Tibial nerve (tissue), 4 donors: ENCODE measurements at regions not wholly inside any gene's neighbourhood (a gene's known extent, or its start where the extent isn't known, plus 50 kb on each side); places are given as distances from the start of the nearest gene placed in this dataset.

Experiments
- EP300 ChIP-seq, 2 donors: sonication (generic); formaldehyde crosslinking; IDR thresholded peaks; one replicate each; pipeline ENCODE4 v1.6.1; 2017; ENCODE audit warnings: antibody characterized with exemption in 2 of 2, mild to moderate bottlenecking in 1 of 2
- POLR2A ChIP-seq, 2 donors: fragments of 450-650 bp; IDR thresholded peaks; one replicate each; pipeline ENCODE4 v1.6.1; 2017; ENCODE audit warnings: antibody characterized with exemption in 2 of 2, mild to moderate bottlenecking in 2 of 2, moderate library complexity in 2 of 2
- TF ChIP-seq, protein P1 (sequence below), 5 experiments: fragments of 200-600 bp in 3 of 5; fragments of 450-650 bp in 2 of 5; sonication (generic) in 3 of 5; IDR thresholded peaks; one replicate each; pipeline ENCODE4 v1.5.1; 2016 to 2019; ENCODE audit warnings: antibody characterized with exemption in 5 of 5, mild to moderate bottlenecking in 3 of 5, moderate library complexity in 2 of 5

DNA sequence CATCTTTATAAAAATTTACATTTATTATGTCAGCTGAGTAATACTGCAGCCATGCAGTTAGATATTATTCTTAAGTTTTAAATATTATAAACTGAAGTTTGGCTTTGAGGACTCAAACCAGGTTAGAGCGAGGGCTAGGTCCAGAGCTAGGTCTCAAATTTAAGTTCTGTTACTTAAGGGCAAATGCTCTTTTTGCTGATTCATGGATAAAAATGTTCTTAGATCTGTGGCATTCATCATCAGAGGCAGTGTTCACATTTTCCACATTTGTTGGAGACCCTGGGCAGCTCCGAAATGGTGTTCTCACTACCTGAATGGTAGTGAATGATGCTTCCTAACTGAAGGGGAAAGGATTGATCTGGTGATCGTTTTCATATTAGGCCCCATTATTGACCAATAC is 121.4 kb upstream of the MB21D2 start:
- TF ChIP-seq, protein P1, sequence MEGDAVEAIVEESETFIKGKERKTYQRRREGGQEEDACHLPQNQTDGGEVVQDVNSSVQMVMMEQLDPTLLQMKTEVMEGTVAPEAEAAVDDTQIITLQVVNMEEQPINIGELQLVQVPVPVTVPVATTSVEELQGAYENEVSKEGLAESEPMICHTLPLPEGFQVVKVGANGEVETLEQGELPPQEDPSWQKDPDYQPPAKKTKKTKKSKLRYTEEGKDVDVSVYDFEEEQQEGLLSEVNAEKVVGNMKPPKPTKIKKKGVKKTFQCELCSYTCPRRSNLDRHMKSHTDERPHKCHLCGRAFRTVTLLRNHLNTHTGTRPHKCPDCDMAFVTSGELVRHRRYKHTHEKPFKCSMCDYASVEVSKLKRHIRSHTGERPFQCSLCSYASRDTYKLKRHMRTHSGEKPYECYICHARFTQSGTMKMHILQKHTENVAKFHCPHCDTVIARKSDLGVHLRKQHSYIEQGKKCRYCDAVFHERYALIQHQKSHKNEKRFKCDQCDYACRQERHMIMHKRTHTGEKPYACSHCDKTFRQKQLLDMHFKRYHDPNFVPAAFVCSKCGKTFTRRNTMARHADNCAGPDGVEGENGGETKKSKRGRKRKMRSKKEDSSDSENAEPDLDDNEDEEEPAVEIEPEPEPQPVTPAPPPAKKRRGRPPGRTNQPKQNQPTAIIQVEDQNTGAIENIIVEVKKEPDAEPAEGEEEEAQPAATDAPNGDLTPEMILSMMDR (IDR thresholded peaks at IDR 0.05), result no peak
- TF ChIP-seq EP300 (IDR thresholded peaks at IDR 0.05), result no peak
- no peak for TF ChIP-seq POLR2A (IDR thresholded peaks at IDR 0.05)
